ENCODE measurements at regions not wholly inside any gene's neighbourhood (a gene's known extent, or its start where the extent isn't known, plus 50 kb on each side); places are given as distances from the start of the nearest gene placed in this dataset.
"Not testable (repeated sequence)": the region's sequence is repeated elsewhere in the genome, so short reads cannot be mapped to it uniquely, and the experiment has no call there.

DNA sequence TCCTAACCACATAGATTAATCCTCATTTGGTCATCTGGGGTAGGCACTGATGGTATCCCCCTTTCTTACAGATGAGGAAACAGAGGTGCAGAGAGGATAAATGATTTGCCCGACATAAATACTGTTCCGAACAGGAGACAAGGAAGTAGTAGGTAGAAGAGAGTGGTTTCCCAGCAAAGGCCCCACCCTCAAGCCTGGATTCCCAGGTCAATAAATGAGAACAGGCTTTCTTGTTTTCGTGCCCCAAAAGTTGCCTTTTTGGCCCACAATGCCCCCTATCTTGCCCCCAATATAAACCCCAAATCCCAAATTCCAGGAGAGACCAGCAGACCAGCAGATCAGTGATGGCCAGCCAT lies 125.5 kb upstream of the PRR20G start:
- TF ChIP-seq, protein P1, sequence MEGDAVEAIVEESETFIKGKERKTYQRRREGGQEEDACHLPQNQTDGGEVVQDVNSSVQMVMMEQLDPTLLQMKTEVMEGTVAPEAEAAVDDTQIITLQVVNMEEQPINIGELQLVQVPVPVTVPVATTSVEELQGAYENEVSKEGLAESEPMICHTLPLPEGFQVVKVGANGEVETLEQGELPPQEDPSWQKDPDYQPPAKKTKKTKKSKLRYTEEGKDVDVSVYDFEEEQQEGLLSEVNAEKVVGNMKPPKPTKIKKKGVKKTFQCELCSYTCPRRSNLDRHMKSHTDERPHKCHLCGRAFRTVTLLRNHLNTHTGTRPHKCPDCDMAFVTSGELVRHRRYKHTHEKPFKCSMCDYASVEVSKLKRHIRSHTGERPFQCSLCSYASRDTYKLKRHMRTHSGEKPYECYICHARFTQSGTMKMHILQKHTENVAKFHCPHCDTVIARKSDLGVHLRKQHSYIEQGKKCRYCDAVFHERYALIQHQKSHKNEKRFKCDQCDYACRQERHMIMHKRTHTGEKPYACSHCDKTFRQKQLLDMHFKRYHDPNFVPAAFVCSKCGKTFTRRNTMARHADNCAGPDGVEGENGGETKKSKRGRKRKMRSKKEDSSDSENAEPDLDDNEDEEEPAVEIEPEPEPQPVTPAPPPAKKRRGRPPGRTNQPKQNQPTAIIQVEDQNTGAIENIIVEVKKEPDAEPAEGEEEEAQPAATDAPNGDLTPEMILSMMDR (IDR thresholded peaks at IDR 0.05; ENCODE audit: unreplicated experiment in 3 of 3), result no peak
- Mint-ChIP-seq H3K36me3 (ENCODE audit: low read depth) (no peaks in the 10 kb centered on the region), H3K27ac (no peak overlapping the region), H3K9me3 (no peaks in the 10 kb centered on the region), H3K27me3 (ENCODE audit: low read depth) (peaks cover 8% of the 10 kb centered on the region), H3K4me3 (no peak overlapping the region), H3K4me1 (peaks cover 7% of the 10 kb centered on the region)

DNA sequence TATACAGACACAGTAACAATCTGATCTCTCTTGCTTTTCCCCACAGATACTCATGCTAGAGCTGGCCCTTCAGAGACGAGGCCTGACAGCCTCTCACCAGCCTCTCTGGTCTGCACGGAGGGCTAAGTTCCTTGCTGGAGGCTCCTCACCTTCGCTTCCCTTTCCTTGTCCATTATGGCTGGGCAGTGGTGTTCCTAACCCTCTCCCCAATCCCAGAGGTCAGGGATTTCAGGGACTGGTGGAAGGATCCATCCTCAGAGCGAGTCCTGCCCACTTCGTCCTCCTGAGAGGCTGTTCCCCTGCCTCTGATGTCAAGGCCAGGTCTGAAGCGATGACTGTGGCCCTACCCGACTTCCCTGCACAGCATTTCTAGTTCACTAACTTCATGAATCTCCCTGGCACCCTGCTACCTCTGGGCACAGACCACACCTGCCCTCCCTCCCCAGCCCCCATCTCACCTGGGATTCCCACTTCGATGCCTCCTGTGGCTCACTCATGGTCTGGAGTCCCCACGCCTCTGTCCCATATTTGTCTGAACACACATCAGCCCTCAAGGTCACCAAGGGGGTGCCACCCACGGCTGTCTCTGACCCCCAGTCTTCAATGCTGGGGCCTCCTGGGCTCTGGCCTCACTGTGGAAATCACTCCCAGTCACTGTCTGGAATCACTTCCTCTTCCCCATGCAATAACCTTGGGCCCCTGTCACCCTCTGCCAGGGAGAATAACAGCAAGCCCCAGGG lies 124.9 kb upstream of the PRR20G start:
- no peak overlapping the region for H3K4me3 Mint-ChIP-seq
- peaks cover 5% of the 10 kb centered on the region for H3K4me1 Mint-ChIP-seq
- no peaks in the 10 kb centered on the region for H3K9me3 Mint-ChIP-seq
- TF ChIP-seq, protein P1 (IDR thresholded peaks at IDR 0.05; ENCODE audit: unreplicated experiment in 3 of 3), result no peak
- H3K36me3 Mint-ChIP-seq (ENCODE audit: low read depth), result no peaks in the 10 kb centered on the region
- peaks cover 8% of the 10 kb centered on the region for H3K27me3 Mint-ChIP-seq (ENCODE audit: low read depth)
- H3K27ac Mint-ChIP-seq, result no peak overlapping the region

DNA sequence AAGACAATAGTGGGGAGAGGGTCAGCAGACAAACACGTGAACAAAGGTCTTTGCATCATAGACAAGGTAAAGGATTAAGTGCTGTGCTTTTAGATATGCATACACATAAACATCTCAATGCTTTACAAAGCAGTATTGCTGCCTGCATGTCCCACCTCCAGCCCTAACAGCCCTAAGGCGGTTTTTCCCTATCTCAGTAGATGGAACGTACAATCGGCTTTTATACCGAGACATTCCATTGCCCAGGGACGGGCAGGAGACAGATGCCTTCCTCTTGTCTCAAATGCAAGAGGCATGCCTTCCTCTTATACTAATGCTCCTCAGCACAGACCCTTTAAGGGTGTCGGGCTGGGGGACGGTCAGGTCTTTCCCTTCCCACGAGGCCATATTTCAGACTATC lies 124.0 kb upstream of the PRR20G start:
- not testable (repeated sequence) for H3K4me1 Mint-ChIP-seq; H3K9me3 Mint-ChIP-seq; H3K27ac Mint-ChIP-seq; H3K4me3 Mint-ChIP-seq; H3K36me3 Mint-ChIP-seq (ENCODE audit: low read depth); H3K27me3 Mint-ChIP-seq (ENCODE audit: low read depth)

DNA sequence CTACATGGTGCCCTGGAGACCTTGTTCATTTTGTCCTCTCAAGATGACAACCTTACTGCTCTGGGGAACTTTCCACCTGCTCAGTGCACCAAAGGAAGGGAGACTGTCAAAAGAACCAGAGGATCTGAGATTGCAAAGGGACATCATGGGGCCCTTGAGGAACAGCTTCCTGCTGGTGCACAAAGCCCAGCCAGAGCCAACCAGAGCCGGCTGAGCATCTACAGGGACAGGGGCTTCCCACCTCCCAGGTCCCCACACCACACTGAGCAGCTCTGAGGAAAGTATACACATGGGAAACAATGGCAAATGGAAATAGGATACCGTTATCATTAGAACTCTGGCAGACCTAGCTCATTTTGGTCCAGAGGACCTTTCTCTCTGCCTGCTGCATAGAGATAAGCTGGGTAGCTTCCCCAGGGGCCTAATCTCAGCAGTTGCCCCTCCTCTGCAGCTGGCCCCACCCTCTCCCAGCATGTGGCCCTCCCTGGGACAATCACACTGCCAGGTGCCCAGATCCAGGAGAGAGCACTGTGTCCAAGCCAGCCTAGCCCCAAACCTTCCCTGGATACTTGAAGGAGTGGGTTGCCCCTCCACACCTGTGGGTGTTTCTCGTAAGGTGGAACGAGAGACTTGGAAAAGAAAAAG lies 123.4 kb upstream of the PRR20G start:
- peaks cover 11% of the 10 kb centered on the region for H3K27me3 Mint-ChIP-seq (ENCODE audit: low read depth)
- no peaks in the 10 kb centered on the region for H3K9me3 Mint-ChIP-seq
- no peak overlapping the region for H3K4me3 Mint-ChIP-seq
- TF ChIP-seq, protein P1 (IDR thresholded peaks at IDR 0.05; ENCODE audit: unreplicated experiment in 3 of 3), result no peak
- peaks cover 8% of the 10 kb centered on the region for H3K4me1 Mint-ChIP-seq
- no peaks in the 10 kb centered on the region for H3K36me3 Mint-ChIP-seq (ENCODE audit: low read depth)
- H3K27ac Mint-ChIP-seq, result no peak overlapping the region

DNA sequence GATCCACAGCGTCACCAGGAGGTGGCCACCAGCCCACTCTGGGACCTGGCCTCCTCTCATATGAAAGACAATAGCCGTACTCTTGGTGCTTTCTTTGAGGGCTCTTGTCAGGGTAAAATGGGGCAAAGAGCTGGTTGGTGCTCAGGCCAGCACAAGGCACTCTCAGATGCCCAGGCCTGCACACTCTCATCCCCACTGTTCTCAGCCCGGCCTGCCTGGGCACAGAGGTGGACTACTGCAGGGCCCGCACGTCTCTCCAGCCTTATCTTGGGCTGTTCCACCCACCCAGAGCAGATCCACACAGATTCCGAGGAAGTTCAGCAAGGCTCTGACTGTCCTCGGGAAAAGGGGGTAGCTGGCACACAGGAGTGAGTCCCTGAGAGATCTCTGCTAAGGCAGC lies 122.8 kb upstream of the PRR20G start:
- no peak overlapping the region for H3K4me3 Mint-ChIP-seq
- no peaks in the 10 kb centered on the region for H3K36me3 Mint-ChIP-seq (ENCODE audit: low read depth)
- TF ChIP-seq, protein P1 (IDR thresholded peaks at IDR 0.05; ENCODE audit: unreplicated experiment in 3 of 3), result no peak
- H3K27me3 Mint-ChIP-seq (ENCODE audit: low read depth), result peaks cover 12% of the 10 kb centered on the region
- no peaks in the 10 kb centered on the region for H3K9me3 Mint-ChIP-seq
- H3K27ac Mint-ChIP-seq, result no peak overlapping the region
- H3K4me1 Mint-ChIP-seq, result peaks cover 8% of the 10 kb centered on the region

DNA sequence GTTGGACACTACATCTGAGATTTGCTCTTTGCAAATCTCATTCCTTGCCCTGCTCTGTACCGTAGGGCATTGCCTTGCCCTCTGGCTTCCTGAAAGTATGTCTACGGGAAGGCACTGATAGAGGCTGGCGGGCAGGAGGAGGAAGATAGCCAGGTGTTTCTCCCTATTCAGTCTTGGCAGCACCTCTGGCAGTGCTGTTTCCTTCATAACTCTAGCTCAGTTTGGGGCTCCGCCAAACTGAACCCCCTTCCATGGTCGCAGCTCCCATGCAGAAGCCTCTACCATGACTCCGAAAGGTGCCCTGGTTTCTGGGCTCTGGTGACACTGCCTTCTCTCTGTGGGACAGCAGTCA lies 122.3 kb upstream of the PRR20G start:
- H3K27ac Mint-ChIP-seq, result no peak overlapping the region
- no peak overlapping the region for H3K4me3 Mint-ChIP-seq
- no peaks in the 10 kb centered on the region for H3K9me3 Mint-ChIP-seq
- H3K36me3 Mint-ChIP-seq (ENCODE audit: low read depth), result no peaks in the 10 kb centered on the region
- TF ChIP-seq, protein P1 (IDR thresholded peaks at IDR 0.05; ENCODE audit: unreplicated experiment in 3 of 3), result no peak
- H3K4me1 Mint-ChIP-seq, result peaks cover 8% of the 10 kb centered on the region
- H3K27me3 Mint-ChIP-seq (ENCODE audit: low read depth), result peaks cover 12% of the 10 kb centered on the region
